ENCODE measurements at regions not wholly inside any gene's neighbourhood (a gene's known extent, or its start where the extent isn't known, plus 50 kb on each side); places are given as distances from the start of the nearest gene placed in this dataset.

DNA sequence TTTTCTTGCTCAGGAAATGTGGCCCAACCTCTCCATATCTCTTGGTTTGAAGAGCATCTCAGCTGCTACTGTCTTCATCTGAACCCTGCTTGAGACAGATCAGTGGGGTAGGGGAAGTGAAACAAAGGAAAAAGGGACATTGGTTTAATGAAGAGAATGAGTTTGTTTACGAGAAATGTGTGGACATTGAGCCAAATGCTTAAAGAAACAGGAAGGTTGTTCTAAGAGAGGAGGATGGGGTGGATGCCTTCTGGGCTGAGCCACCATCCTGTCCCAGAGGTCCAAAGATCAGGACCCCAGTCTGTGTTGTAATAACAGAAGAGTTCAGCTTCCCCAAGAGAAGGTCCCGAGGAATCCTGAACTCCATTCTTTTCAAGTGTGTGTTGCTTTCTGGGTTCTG lies 369.7 kb downstream of the INSC start:
- no peak for DNase-seq (ENCODE audit: low read depth in 2 of 3, low spot score in 1 of 3)

GRCh38 chr11:15485432-15485831 lies 370.7 kb downstream of the INSC start:
- DNase-seq (ENCODE audit: low read depth in 2 of 3, low spot score in 1 of 3) = no peak

GRCh38 chr11:15489281-15489680 lies 374.6 kb downstream of the INSC start:
- DNase-seq (ENCODE audit: low read depth in 2 of 3, low spot score in 1 of 3) = no peak

- DNase-seq (ENCODE audit: low read depth in 2 of 3, low spot score in 1 of 3) = no peak
Measured at GRCh38 chr11:15490535-15490934, 375.8 kb downstream of the INSC start.

GRCh38 chr11:15493066-15493465 lies 378.3 kb downstream of the INSC start:
- no peak for DNase-seq (ENCODE audit: low read depth in 2 of 3, low spot score in 1 of 3)

DNA sequence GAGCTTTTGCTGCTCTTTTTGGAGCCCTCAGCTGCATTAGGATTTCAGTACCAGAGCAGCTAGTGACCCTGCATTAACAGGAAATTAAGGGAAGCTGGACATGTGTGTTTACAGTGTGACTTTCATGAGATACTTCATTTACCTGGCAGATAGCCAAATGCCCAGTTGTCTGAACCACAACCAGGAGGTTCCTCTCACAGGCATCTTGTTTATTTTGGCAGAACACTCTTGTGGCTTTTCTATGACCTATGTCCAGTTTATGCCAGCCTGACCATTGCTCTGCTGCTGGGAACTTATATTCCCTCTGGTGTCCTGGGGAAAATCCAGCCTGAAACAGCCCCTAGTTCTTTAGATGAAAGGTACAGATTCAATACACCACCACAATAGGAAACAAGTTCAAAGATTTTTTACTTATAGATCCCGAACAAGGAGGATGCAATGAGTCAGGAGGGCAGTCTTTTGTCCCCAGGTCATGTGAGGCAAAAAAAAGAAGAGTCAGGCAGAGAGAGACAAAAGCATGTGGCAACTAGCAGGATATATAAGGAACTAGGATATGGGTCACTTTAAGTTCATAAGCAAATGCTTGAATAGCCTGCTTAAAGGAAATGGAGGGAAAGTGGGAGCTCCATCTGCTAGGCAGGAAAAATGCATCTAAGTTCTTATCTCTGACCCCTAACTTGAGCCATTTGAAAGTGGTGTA lies 379.3 kb downstream of the INSC start:
- no peak for DNase-seq (ENCODE audit: low read depth in 2 of 3, low spot score in 1 of 3)

- no peak for DNase-seq (ENCODE audit: low read depth in 2 of 3, low spot score in 1 of 3)
Measured at GRCh38 chr11:15494740-15495139, 380.0 kb downstream of the INSC start.

- DNase-seq (ENCODE audit: low read depth in 2 of 3, low spot score in 1 of 3) = no peak
Measured at GRCh38 chr11:15495462-15495861, 380.7 kb downstream of the INSC start.

GRCh38 chr11:15497366-15497765 lies 382.6 kb downstream of the INSC start:
- DNase-seq (ENCODE audit: low read depth in 2 of 3, low spot score in 1 of 3) = no peak

GRCh38 chr11:15499674-15500073 lies 385.0 kb downstream of the INSC start:
- DNase-seq (ENCODE audit: low read depth in 2 of 3, low spot score in 1 of 3) = no peak

DNA sequence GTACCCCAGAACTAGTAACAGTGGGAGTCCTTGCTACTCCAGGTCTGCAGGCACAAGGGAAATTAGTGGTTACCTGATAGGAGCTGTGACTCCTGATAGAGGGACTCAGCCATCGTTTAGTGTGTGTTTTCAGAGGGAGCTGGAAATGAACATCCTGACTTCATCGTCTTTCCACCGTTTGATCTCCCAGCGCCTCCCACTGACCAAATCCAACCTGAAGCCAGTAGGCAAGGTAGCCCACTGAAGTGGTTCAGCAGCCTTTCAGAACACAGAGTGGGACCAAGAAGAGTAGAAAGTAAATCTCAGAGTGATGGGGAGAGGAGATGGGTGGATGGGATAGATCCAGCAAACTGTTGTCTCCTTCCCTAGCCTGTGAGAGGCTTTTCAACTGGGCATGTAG lies 385.9 kb downstream of the INSC start:
- DNase-seq (ENCODE audit: low read depth in 2 of 3, low spot score in 1 of 3) = no peak

DNA sequence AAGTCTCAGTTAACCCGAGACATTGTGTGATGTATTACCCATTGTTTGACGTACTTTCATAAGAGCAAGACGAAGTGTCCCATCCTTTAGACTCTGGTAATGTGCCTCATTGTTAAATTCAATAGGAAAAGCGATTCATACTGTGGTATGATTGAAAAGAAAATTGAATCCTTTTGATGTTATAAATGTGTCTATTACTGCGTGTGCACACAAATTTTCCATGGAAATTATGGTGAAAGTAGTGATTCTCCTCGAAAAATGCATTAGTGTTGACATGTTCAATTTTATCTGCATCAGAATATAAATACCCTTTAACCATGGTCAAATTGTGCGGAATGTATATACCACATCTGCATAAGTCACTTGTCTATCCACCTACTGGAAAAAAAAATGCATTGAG lies 386.8 kb downstream of the INSC start:
- DNase-seq (ENCODE audit: low read depth in 2 of 3, low spot score in 1 of 3) = no peak

- DNase-seq (ENCODE audit: low read depth in 2 of 3, low spot score in 1 of 3) = no peak
Measured at GRCh38 chr11:15505155-15505554, 390.4 kb downstream of the INSC start.

GRCh38 chr11:15507592-15507991 lies 392.9 kb downstream of the INSC start:
- DNase-seq (ENCODE audit: low read depth in 2 of 3, low spot score in 1 of 3) = no peak

DNA sequence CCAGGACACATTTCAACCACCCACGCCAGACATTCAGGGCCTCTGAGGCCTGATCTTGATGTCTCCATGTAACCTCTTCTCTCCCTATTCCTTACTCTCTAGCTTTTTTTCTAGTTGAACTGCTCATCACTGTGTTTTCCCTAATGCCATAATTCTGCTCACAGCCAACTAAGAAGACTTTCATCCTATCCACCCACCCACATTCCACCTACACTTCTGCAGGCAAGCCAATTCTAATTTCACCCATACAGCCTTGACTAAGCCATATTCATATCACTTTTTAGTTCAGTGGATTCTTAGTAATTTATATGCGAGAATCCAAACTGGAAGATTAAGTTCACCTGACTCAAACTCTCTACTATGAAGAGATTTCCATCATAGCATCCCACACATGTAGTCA lies 394.4 kb downstream of the INSC start:
- DNase-seq (ENCODE audit: low read depth in 2 of 3, low spot score in 1 of 3) = no peak

DNA sequence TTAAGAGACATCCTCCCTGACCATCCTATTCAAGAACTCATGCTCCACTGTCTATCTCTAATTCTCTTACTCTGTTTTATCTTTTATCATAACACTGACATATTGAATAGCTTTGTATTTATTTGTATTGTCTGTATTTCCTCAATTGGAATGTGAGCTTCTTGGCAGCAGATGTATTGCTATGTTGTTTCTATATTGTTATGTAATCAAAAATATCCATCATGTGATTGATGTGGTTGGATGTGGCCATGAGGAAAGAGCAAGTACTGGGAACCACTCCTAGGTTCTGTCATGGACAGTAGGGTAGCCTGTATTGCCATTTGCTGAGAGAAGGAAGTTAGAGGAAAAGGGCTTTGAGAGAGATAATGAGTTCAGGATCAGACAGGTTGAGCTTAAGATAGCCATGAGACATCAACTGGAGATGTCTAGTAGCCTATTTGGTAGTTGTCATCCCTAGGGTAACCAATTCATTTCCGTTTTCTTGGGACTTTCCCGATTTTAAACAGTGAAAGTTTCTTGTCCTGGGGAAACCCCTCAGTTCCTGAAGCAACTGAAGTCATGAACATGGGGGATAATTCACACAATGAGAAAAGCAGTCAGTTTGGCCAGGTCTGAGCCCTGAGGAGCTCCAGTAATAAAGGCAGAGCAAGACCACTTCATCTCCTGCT lies 404.5 kb downstream of the INSC start:
- no peak for DNase-seq (ENCODE audit: low read depth in 2 of 3, low spot score in 1 of 3)

DNA sequence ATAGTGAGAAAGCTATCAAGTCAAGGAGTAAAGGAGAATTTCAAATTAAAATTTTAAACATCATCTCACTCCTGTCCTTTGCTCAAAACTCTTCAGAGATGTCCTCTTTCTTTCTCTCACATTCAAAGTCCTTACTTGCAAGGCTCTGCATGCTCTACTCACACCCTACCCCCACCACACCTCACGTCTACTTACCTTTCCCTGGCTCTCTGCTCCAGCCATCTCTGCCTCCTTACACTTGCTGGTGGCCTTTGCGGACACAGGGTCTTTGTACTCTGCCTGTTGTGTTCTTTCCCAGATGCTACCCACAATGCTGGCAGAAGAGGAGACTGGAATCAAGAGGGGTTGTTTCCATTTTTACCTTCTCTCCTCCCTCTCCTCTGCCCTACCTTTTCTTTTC lies 405.2 kb downstream of the INSC start:
- no peak for DNase-seq (ENCODE audit: low read depth in 2 of 3, low spot score in 1 of 3)

DNA sequence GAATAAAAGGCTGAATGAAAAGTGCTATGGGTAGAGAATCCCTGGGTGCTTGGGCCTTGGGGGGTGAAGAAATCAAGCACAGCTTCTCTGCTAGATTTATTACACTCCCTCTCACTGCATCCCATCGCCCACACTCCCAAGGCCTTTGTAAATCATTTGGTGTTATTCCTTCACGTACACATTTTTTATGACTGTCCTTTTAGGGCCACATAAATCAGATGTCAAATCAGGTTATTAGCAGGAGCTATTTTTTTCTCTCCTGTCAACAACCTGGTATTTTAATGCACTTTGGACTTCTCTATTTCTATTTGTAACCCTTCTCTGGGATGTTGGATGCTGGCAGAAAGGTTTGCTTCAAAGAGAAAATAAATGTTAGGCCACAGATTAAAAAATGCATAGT lies 408.8 kb downstream of the INSC start:
- DNase-seq (ENCODE audit: low read depth in 2 of 3, low spot score in 1 of 3) = no peak

DNA sequence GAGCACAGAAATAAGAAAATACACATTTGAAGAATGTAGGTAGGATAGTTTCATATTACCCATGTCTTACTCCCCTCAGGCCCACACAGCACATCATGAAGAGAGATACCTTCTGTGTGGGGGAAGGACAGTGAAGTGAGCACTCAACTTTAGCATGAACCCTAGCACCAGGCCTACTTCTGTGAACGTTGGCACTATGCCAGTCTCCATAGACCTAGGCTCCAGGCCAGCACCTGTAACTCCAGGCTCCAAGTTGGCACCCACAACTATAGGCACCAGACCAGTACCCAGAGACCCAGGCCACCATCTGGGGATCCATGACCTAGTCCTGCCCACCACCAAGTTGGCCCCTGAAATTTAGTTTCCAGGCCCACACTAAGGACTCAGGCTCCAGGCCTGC lies 410.9 kb downstream of the INSC start:
- DNase-seq (ENCODE audit: low read depth in 2 of 3, low spot score in 1 of 3) = no peak

DNA sequence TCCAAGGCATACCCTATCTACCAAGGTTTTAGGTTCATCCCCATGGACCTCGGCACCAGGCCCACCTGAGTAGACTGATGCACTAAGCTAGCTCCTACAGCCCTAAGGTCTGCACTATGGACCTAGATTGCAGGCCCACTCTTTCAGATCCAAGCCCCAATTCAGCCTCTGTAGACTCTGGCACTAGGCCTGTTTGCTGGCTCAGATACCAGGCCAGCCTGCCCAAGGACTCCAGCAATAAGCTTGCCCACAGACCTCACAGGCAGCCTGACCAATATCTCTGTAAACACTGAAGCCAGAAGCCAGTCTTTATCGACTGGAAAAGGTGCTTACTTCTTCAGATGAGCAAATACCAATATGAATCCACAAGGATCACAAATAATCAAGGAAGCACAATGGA lies 411.3 kb downstream of the INSC start:
- DNase-seq (ENCODE audit: low read depth in 2 of 3, low spot score in 1 of 3) = no peak

GRCh38 chr11:15526859-15527450 lies 412.2 kb downstream of the INSC start:
- DNase-seq (ENCODE audit: low read depth in 2 of 3, low spot score in 1 of 3) = no peak

DNA sequence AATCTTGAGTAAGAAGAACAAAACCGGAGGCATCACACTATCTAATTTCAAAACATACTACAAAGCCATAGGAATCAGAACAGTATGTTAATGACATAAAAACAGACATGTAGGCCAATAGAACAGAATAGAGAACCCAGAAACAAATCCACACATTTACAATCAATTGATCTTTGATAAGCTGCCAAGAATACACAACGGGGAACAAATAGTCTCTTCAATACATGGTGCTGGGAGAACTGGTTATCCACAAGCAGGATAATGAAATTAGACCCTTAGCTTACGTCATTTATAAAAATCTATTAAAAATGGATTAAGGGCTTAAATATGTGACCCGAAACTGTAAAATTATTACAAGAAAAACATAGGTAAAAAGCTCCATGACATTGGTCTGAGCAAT lies 417.7 kb downstream of the INSC start:
- no peak for DNase-seq (ENCODE audit: low read depth in 2 of 3, low spot score in 1 of 3)

GRCh38 chr11:15534266-15534665 lies 419.5 kb downstream of the INSC start:
- no peak for DNase-seq (ENCODE audit: low read depth in 2 of 3, low spot score in 1 of 3)
